ENCODE measurements at regions not wholly inside any gene's neighbourhood (a gene's known extent, or its start where the extent isn't known, plus 50 kb on each side); places are given as distances from the start of the nearest gene placed in this dataset.
"Not testable (repeated sequence)": the region's sequence is repeated elsewhere in the genome, so short reads cannot be mapped to it uniquely, and the experiment has no call there.

DNA sequence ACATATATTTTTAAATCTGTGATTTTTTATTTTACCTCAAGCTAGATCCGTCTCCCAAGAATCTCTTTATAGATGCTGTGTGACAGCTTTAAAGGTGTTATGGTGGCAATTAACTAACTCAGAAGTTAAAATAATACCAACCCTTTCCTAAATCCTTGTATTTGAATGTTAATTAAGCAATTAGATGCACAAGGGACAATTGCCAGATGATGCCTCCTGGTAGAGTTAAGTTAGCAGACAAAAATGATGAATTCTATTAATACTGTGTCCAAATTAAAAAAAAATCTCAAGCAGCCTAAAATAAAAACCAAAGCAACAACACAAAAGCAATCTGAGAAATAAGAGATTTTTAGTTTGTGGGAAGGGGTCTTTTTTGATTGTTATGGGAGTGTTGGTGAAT, 78.9 kb downstream of the FANCF start:
- Histone ChIP-seq H3K9me3 (ENCODE audit: control insufficient read depth, low read length) (no peaks in the 10 kb centered on the region), H3K27ac (ENCODE audit: low read depth in 1 of 2, low read length in 2 of 2) (no peak overlapping the region), H3K36me3 (ENCODE audit: control insufficient read depth in 1 of 2, insufficient read depth in 2 of 2, low read length in 1 of 2) (no peaks in the 10 kb centered on the region), H3K4me1 (ENCODE audit: control insufficient read depth in 1 of 2, insufficient read depth in 2 of 2, low read length in 2 of 2) (no peaks in the 10 kb centered on the region), H3K4me3 (ENCODE audit: low read length in 2 of 2) (no peak overlapping the region), H3K27me3 (ENCODE audit: control insufficient read depth in 1 of 2, insufficient read depth in 2 of 2, low read length in 1 of 2) (peaks cover 0 to under 1% of the 10 kb centered on the region in 2 donors)
- DNase-seq (no peak), ATAC-seq (ENCODE audit: low FRiP score) (no peak)
- intact Hi-C loops (cut with DNase I) = no loop called here
- 76 to 83% methylated on average over 1 of the region's 1 CpG for WGBS, 2 donors

DNA sequence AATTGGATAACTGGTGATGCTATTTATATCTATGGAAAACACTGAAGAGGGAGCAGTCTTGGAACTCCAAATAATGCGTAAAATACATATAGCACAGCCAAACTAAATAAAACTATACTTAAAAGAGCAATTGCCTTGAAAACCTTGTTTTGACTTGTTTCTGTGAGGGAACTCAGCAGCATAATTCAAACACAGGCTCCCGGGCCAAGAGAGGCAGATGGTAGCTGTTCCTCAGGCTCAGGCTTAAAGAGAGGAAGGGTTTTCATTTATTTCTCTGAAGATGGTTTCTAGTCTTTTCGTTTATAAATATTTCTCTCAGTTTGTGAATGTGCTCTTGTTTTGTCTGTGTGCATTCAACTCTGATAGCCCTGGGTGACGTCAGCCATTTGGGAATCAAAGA, 82.4 kb downstream of the FANCF start:
- H3K27ac ChIP-seq (ENCODE audit: low read depth in 1 of 2, low read length in 2 of 2) = no peak overlapping the region
- H3K36me3 ChIP-seq (ENCODE audit: control insufficient read depth in 1 of 2, insufficient read depth in 2 of 2, low read length in 1 of 2) = no peaks in the 10 kb centered on the region
- intact Hi-C loops (cut with DNase I) = no loop called here
- no peaks in the 10 kb centered on the region for H3K9me3 ChIP-seq (ENCODE audit: control insufficient read depth, low read length)
- WGBS, 2 donors = 18 to 22% methylated on average over 4 of the region's 4 CpGs
- no peak for ATAC-seq (ENCODE audit: low FRiP score)
- no peak overlapping the region for H3K4me3 ChIP-seq (ENCODE audit: low read length in 2 of 2)
- no peak for DNase-seq
- H3K4me1 ChIP-seq (ENCODE audit: control insufficient read depth in 1 of 2, insufficient read depth in 2 of 2, low read length in 2 of 2) = no peaks in the 10 kb centered on the region
- peaks cover 0 to 1% of the 10 kb centered on the region in 2 donors for H3K27me3 ChIP-seq (ENCODE audit: control insufficient read depth in 1 of 2, insufficient read depth in 2 of 2, low read length in 1 of 2)

DNA sequence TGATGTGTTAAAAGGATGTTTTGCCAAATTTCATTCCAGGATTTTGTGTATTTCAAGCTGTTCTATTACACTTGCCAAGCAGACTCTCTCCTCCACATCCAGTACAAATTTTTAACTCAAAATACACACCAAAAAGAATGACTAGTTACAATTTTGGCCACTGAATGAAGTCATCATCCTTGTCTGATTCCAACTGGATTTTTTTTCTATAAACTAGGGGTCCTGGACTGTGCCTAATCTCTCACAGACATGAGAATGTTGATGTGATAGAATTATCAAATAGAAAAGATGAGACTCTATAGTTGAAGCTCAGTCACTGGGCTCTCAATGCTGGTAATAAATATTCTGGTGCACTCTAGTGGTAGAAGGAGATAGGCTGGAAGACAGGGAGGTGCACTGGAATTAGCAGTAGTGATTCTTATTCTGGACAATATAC, 85.8 kb downstream of the FANCF start:
- Histone ChIP-seq H3K4me1 (ENCODE audit: control insufficient read depth in 1 of 2, insufficient read depth in 2 of 2, low read length in 2 of 2) (no peaks in the 10 kb centered on the region), H3K36me3 (ENCODE audit: control insufficient read depth in 1 of 2, insufficient read depth in 2 of 2, low read length in 1 of 2) (no peaks in the 10 kb centered on the region), H3K27me3 (ENCODE audit: control insufficient read depth in 1 of 2, insufficient read depth in 2 of 2, low read length in 1 of 2) (peaks cover 0 to 1% of the 10 kb centered on the region in 2 donors), H3K4me3 (ENCODE audit: low read length in 2 of 2) (no peak overlapping the region), H3K27ac (ENCODE audit: low read depth in 1 of 2, low read length in 2 of 2) (no peak overlapping the region), H3K9me3 (ENCODE audit: control insufficient read depth, low read length) (no peaks in the 10 kb centered on the region)
- ATAC-seq (ENCODE audit: low FRiP score) (no peak), DNase-seq (no peak)
- intact Hi-C loops (cut with DNase I) = no loop called here

DNA sequence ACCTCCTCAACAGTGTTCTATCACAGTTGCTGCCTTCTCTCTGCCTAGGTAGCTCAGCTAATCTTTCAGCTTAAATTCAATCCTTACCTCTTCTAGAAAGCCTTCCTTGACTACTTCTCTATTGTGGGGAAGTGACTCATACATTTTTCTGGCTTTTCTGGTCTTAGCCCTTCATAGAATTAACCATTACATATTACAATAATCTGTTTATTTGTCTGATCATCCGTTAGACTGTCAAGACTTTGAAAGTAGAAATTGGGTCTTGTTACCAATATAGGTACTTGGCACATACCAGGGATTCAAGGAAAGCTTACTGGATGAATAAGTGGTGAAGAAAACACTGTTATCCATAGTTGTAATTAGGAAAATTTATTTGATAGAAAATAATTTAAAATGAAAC, 89.6 kb downstream of the FANCF start:
- no peak for ATAC-seq (ENCODE audit: low FRiP score)
- H3K27me3 ChIP-seq (ENCODE audit: control insufficient read depth in 1 of 2, insufficient read depth in 2 of 2, low read length in 1 of 2) = no peaks in the 10 kb centered on the region
- WGBS, 2 donors = 0% methylated on average over 1 of the region's 1 CpG
- H3K27ac ChIP-seq (ENCODE audit: low read depth in 1 of 2, low read length in 2 of 2) = no peak overlapping the region
- no peaks in the 10 kb centered on the region for H3K4me1 ChIP-seq (ENCODE audit: control insufficient read depth in 1 of 2, insufficient read depth in 2 of 2, low read length in 2 of 2)
- H3K9me3 ChIP-seq (ENCODE audit: control insufficient read depth, low read length) = no peaks in the 10 kb centered on the region
- no peak for DNase-seq
- no peak overlapping the region for H3K4me3 ChIP-seq (ENCODE audit: low read length in 2 of 2)
- no peaks in the 10 kb centered on the region for H3K36me3 ChIP-seq (ENCODE audit: control insufficient read depth in 1 of 2, insufficient read depth in 2 of 2, low read length in 1 of 2)
- intact Hi-C loops (cut with DNase I) = no loop called here

DNA sequence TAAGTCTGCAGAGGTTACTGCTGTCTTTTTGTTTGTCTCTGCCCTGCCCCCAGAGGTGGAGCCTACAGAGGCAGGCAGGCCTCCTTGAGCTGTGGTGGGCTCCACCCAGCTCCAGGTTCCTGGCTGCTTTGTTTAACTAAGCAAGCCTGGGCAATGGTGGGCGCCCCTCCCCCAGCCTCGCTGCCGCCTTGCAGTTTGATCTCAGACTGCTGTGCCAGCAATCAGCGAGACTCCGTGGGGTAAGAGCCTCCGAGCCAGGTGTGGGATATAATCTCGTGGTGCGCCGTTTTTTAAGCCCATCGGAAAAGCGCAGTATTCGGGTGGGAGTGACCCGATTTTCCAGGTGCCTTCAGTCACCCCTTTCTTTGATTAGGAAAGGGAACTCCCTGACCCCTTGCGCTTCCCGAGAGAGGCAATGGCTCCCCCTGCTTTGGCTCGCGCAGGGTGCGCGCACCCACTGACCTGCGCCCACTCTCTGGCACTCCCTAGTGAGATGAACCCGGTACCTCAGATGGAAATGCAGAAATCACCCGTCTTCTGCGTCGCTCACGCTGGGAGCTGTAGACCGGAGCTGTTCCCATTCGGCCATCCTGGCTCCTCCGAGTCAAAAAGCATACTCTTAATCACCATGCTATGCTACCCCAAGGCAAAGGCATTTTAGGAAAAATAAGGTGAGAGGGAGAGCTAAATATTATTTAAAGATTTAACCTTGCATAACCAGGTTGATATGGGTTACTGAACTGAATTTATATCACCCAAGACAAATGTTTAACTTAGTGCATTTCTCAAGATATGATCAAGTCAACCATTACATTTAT, 96.8 kb downstream of the FANCF start:
- H3K27me3 ChIP-seq (ENCODE audit: control insufficient read depth in 1 of 2, insufficient read depth in 2 of 2, low read length in 1 of 2); H3K4me1 ChIP-seq (ENCODE audit: control insufficient read depth in 1 of 2, insufficient read depth in 2 of 2, low read length in 2 of 2); H3K27ac ChIP-seq (ENCODE audit: low read depth in 1 of 2, low read length in 2 of 2); H3K9me3 ChIP-seq (ENCODE audit: control insufficient read depth, low read length); intact Hi-C loops (cut with DNase I); DNase-seq; H3K36me3 ChIP-seq (ENCODE audit: control insufficient read depth in 1 of 2, insufficient read depth in 2 of 2, low read length in 1 of 2); H3K4me3 ChIP-seq (ENCODE audit: low read length in 2 of 2); ATAC-seq (ENCODE audit: low FRiP score): not testable (repeated sequence)
- 67 to 74% methylated on average over 22 to 28 of the region's 28 CpGs for WGBS, 2 donors

DNA sequence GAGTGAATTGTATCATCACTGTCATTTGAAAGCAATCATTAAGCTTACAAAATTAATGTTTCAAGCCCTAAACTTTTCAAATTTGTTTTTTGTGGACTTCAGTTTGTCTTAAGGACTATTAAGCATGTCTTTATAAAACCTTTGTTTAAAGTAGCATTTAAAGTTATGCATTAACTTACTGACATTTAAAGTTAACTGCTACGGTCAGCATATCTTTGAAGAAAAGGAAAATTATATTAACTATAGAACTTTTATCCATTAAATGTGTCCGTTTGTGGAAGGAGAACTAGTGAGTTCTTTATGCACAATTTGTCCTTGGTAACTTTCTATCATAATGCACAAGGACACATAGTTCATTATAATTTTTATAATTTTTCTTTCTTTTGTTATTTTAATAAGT, 103.4 kb downstream of the FANCF start:
- ATAC-seq (ENCODE audit: low FRiP score) = no peak
- H3K36me3 ChIP-seq (ENCODE audit: control insufficient read depth in 1 of 2, insufficient read depth in 2 of 2, low read length in 1 of 2) = no peaks in the 10 kb centered on the region
- H3K27ac ChIP-seq (ENCODE audit: low read depth in 1 of 2, low read length in 2 of 2) = no peak overlapping the region
- whole genome bisulfite sequencing, 2 donors = 74 to 85% methylated on average over 2 of the region's 2 CpGs
- intact Hi-C loops (cut with DNase I) = no loop called here
- H3K4me1 ChIP-seq (ENCODE audit: control insufficient read depth in 1 of 2, insufficient read depth in 2 of 2, low read length in 2 of 2) = no peaks in the 10 kb centered on the region
- no peaks in the 10 kb centered on the region for H3K27me3 ChIP-seq (ENCODE audit: control insufficient read depth in 1 of 2, insufficient read depth in 2 of 2, low read length in 1 of 2)
- H3K9me3 ChIP-seq (ENCODE audit: control insufficient read depth, low read length) = no peaks in the 10 kb centered on the region
- DNase-seq = no peak
- no peak overlapping the region for H3K4me3 ChIP-seq (ENCODE audit: low read length in 2 of 2)

DNA sequence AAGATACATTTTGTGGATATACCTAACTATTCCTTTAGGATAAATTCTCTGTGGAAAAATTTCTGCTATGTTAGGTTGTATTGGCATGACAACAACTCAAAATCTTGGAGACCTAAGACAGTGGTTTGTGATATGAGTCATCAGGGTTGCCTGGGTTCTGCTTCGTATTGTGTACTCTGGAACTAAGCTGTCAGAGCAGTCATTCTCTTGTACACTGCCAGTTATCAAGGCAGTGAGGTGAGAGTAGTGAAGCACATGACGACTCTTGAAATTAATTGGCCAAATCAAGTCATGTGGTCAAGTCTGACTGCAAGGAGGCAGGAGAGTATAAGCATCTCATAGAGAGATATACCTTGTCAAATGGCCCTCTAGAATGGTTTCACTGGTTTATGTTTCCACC, 104.4 kb downstream of the FANCF start:
- no peak overlapping the region for H3K4me3 ChIP-seq (ENCODE audit: low read length in 2 of 2)
- ATAC-seq (ENCODE audit: low FRiP score) (no peak), DNase-seq (no peak)
- no peaks in the 10 kb centered on the region for H3K9me3 ChIP-seq (ENCODE audit: control insufficient read depth, low read length)
- no peaks in the 10 kb centered on the region for H3K27me3 ChIP-seq (ENCODE audit: control insufficient read depth in 1 of 2, insufficient read depth in 2 of 2, low read length in 1 of 2)
- H3K36me3 ChIP-seq (ENCODE audit: control insufficient read depth in 1 of 2, insufficient read depth in 2 of 2, low read length in 1 of 2) = no peaks in the 10 kb centered on the region
- no peak overlapping the region for H3K27ac ChIP-seq (ENCODE audit: low read depth in 1 of 2, low read length in 2 of 2)
- no peaks in the 10 kb centered on the region for H3K4me1 ChIP-seq (ENCODE audit: control insufficient read depth in 1 of 2, insufficient read depth in 2 of 2, low read length in 2 of 2)
- WGBS, 2 donors = 51 to 55% methylated on average over 2 of the region's 2 CpGs
- intact Hi-C loops (cut with DNase I) = no loop called here

DNA sequence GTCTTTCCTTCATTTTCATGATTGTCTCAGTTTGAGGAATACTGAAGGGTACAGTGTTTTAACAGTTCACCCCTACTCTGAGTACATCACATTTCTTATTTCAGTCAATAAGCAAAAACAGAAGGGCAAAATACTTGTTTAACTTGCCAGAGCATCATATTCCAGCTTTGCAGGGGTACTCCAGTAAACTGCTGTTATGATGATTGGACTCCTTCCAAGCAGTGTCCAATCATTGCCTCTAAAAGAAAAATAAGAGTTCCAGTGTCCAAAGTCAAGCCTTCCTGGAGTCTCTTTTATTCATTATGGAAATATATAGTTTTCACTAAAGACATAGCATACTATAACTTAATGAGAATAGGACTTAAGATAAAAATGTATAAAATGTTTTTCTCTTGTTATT, 105.1 kb downstream of the FANCF start:
- H3K27me3 ChIP-seq (ENCODE audit: control insufficient read depth in 1 of 2, insufficient read depth in 2 of 2, low read length in 1 of 2) = no peaks in the 10 kb centered on the region
- no peak overlapping the region for H3K27ac ChIP-seq (ENCODE audit: low read depth in 1 of 2, low read length in 2 of 2)
- no peaks in the 10 kb centered on the region for H3K9me3 ChIP-seq (ENCODE audit: control insufficient read depth, low read length)
- H3K4me1 ChIP-seq (ENCODE audit: control insufficient read depth in 1 of 2, insufficient read depth in 2 of 2, low read length in 2 of 2) = no peaks in the 10 kb centered on the region
- H3K36me3 ChIP-seq (ENCODE audit: control insufficient read depth in 1 of 2, insufficient read depth in 2 of 2, low read length in 1 of 2) = no peaks in the 10 kb centered on the region
- intact Hi-C loops (cut with DNase I) = no loop called here
- DNase-seq (no peak), ATAC-seq (ENCODE audit: low FRiP score) (no peak)
- no peak overlapping the region for H3K4me3 ChIP-seq (ENCODE audit: low read length in 2 of 2)

DNA sequence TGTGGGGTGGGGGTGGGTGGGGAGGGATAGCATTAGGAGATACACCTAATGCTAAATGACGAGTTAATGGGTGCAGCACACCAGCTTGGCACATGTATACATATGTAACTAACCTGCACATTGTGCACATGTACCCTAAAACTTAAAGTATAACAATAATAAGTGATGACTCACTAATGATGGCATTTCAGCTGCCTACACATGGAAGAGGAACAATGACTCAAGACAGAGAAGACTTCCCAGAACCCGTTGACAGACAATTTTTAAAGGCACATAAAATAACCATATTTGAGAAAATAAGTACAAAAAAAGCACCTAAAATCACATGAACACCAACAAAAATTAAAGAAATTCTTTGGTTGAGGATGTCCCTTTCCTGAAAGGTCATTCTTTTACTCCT, 107.3 kb downstream of the FANCF start:
- 82 to 85% methylated on average over 2 of the region's 2 CpGs for WGBS, 2 donors

More for the DNA sequence above, 107.3 kb downstream of the FANCF start:
- H3K9me3 ChIP-seq (ENCODE audit: control insufficient read depth, low read length); H3K36me3 ChIP-seq (ENCODE audit: control insufficient read depth in 1 of 2, insufficient read depth in 2 of 2, low read length in 1 of 2); H3K4me3 ChIP-seq (ENCODE audit: low read length in 2 of 2); DNase-seq; H3K27me3 ChIP-seq (ENCODE audit: control insufficient read depth in 1 of 2, insufficient read depth in 2 of 2, low read length in 1 of 2); intact Hi-C loops (cut with DNase I); H3K4me1 ChIP-seq (ENCODE audit: control insufficient read depth in 1 of 2, insufficient read depth in 2 of 2, low read length in 2 of 2); H3K27ac ChIP-seq (ENCODE audit: low read depth in 1 of 2, low read length in 2 of 2); ATAC-seq (ENCODE audit: low FRiP score): not testable (repeated sequence)
